22Rv1 (cell line): ENCODE measurements at regions not wholly inside any gene's neighbourhood (a gene's known extent, or its start where the extent isn't known, plus 50 kb on each side); places are given as distances from the start of the nearest gene placed in this dataset.

Experiments used
- CTCF ChIP-seq: fragments of 450-650 bp; IDR thresholded peaks from 2 replicates; pipeline ENCODE4 v1.5.1; 2017; ENCODE audit warnings: mild to moderate bottlenecking
- ZFX ChIP-seq: fragments of 450-650 bp; IDR thresholded peaks from 2 replicates; pipeline ENCODE4 v1.6.1; 2017; ENCODE audit warnings: antibody characterized with exemption, borderline replicate concordance

GRCh38 chr13:44747179-44747578 lies 171.0 kb upstream of the TSC22D1 start:
- TF ChIP-seq CTCF (no peak), ZFX (no peak)
